ENCODE measurements at regions not wholly inside any gene's neighbourhood (a gene's known extent, or its start where the extent isn't known, plus 50 kb on each side); places are given as distances from the start of the nearest gene placed in this dataset.

DNA sequence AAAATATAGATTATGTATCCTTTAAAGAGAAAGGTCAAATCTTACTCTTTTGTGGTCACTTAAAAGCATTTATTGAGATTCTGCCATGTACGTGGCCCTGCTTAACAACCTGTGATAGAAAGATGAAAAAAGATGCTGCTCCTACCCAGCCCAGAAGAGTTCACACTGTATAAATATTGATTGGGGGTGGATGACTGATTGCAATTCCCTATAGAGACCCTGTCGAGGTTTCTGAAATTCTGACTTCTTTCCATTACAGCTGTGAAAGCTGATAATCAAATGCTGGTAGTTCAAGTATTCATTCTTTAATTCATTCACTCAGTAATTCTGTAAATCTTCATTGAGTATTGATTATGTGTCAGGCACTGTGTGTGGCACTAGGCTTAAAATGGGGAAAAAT is 114.1 kb upstream of the CHL1 start:
- FAIRE-seq: no peak

GRCh38 chr3:83096-83495 is 113.5 kb upstream of the CHL1 start:
- no peak for FAIRE-seq

GRCh38 chr3:85180-85579 is 111.4 kb upstream of the CHL1 start:
- FAIRE-seq: no peak

- FAIRE-seq: no peak
Observed at GRCh38 chr3:88267-88666, 108.3 kb upstream of the CHL1 start.

GRCh38 chr3:93746-94145 is 102.8 kb upstream of the CHL1 start:
- FAIRE-seq: no peak

GRCh38 chr3:96259-96658 is 100.3 kb upstream of the CHL1 start:
- no peak for FAIRE-seq

DNA sequence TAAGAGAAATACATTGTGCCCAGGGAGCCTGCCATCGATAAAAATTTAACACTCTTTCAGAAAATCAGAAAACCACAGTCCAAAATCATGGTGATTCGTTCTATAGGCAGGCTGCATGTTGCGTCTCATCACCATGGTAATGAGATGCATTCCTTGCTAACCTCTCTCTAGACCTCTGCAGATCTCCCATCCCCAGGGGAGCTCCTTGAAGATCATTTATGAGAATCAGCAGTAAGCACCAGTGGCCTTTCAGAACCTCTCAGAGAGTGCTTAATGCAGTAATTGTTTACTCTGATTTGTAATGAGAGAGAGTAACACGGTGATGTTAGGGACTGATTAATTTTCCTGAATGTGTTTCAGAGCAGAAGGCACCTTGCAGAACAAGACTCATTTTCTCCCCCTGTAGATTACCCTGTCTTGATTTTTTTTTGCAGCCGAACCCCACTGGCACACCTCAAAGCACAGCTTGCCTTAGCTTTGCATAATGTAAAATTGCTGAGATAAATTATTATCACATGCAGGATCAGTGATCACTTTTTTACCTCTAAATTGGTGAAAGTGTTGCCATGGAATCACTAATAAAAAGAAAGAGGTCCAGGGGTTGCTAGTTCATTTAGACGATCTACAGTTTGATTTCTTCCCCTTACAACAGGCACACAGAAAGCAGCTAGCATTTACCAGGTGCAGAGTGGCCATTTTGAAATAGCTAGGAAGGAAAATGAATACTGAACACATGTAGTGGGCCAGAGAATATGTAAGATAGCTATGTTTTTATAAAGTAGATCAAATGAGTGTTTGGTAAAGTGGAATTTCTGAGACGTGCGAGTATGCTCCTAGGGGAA is 98.9 kb upstream of the CHL1 start:
- FAIRE-seq: peak; percentile 74

- no peak for FAIRE-seq
Observed at GRCh38 chr3:98259-98654, 98.3 kb upstream of the CHL1 start.

DNA sequence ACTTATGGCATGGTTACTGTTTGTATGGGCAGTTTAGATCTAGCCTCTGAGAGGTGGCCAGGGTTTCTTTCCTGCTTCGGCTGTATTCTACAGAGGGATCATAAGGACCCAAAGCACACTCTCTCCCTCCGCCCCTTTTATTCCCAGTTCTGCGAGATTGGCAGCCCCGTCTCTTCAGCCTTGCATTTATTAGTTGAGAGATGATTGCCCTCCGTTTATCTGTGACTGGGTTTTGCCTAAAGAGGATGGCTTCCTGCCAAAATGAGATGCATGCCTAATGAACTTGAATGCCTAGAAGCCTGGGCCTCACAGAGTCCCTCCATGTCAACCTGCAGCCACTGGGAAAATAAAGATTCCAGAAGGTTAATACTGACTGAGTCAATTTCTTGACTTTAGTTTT is 97.1 kb upstream of the CHL1 start:
- FAIRE-seq: no peak

GRCh38 chr3:102484-102883 is 94.1 kb upstream of the CHL1 start:
- peak; percentile 36 for FAIRE-seq

DNA sequence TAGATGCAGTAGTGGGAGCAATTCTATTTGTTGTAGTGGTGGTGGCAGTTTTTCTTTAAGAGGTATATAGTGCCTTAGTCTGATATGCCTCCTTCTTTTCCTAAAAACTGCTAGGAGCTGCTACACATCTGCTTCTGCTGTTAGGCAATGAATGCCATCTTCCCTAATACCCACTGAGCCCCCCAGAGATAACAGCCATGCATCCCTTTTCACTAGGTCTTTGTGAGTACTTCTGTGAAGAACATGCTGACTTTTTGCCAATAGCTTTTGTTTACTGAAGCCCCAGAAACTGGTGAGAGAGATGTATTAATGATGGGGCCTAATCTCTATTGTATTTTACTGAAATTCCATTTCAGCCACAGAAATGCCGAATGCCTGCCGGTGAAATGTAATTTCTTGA is 92.6 kb upstream of the CHL1 start:
- no peak for FAIRE-seq

- no peak for FAIRE-seq
Observed at GRCh38 chr3:105585-105984, 91.0 kb upstream of the CHL1 start.

GRCh38 chr3:106619-107018 is 89.9 kb upstream of the CHL1 start:
- no peak for FAIRE-seq

DNA sequence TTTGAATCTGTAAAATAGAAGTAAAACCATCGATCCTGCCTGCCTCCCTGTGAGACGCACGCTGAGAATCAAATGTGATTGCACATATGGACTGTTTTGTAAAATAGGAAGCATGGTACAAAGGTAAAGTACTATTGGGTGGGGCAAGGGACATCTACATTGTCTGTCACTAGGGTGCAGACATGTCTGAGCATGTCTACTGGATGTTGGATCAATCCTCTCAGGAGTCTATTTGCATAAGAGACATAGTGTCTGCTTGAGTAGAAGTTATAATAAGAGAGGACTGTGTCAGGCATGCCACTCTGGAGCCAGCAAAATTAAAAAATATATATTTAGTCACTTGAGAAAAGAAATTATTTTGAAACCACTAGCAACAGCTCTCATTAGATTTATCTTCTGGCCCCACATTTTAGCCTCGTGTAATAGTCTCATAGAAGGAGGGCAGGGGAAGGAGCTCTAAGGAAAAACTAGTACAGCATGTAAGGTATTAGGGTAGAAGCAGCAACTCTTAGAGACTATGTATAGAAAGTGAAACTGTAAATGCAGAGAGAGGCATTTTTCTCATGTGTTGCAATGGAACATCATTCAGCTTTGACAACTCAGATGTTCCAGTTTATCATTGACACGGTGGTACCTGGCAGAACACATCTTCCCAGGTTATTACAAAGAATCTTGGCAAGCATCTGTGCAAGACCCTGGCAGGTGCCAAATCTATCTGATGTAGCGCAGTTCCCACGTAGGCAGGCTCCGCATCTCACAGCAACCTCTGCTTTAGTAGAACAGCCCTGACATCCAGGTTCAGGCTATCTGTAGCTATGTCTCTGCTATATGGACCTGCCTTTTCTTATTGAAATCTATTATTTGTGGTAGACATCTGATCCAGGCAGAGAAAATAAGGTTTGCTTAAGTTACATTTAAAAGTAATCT is 85.2 kb upstream of the CHL1 start:
- FAIRE-seq: no peak

DNA sequence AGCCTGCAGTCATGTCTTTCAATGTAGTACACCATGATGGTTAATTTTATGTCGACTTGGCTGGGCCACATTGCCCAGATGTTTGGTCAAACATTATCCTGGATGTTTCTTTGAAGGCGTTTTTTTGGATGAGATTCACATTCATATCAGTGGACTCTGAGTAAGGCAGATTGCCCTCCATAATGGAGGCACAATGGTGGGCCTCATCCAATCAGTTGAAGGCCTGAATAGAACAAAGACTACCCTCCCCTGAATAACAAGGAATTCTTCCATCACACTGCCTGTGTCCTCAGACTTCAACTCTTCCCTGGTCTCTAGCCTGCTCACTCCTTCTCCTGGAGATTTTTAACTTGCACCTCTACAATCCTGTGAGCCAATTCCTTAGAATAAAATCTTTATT is 83.8 kb upstream of the CHL1 start:
- no peak for FAIRE-seq

DNA sequence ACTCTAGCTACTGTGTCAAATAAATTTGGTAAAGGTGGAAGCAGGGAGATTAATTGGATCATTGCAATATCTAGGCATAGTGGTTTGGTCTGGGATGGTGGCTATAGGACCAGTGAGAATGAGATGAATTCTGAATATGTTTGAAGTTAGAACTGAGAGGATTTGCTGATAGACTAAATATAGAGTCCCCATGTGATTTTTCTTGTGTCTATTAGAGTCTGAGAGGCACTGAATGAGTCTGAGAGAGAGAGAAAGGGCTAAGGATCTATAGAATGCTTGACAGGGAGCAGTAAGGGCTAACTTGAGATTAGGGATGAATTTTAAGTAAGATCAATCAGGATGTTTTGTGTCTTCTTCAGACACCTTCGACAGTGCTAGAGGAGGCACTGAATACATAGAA is 77.9 kb upstream of the CHL1 start:
- no peak for FAIRE-seq

GRCh38 chr3:123341-123740 is 73.2 kb upstream of the CHL1 start:
- FAIRE-seq: no peak

DNA sequence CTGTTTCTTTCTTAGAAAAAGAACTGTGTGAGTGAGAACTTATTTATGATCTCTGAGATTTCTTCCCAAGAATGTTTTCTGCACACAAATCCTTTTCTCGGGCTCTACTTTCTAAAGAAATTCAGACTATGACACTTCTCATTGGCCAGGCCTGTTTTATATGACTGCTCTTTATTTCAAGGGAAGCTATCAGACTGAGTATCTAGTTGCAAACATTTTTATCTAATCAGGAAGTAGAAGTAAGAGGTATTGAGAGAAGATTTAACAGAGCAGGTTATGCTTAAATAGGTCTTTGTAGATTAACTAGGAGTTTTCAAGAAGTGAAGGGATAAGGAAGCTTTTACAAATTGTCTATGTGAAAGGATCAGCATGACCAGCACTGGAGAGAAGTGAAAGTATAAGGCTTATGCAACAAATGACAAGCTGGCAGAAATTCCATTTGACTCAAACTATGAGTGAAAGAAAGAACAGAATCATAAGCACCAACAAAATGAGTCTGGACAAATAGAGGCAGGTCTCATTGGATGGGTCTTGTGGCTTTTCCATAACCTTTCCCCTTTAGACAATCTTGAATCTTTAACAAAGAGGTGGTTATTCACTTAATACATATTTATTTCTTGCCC is 71.9 kb upstream of the CHL1 start:
- FAIRE-seq: no peak

- FAIRE-seq: no peak
Observed at GRCh38 chr3:128515-129172, 67.9 kb upstream of the CHL1 start.

- no peak for FAIRE-seq
Observed at GRCh38 chr3:131151-131888, 65.2 kb upstream of the CHL1 start.

- no peak for FAIRE-seq
Observed at GRCh38 chr3:132378-132777, 64.2 kb upstream of the CHL1 start.

GRCh38 chr3:132904-133303 is 63.7 kb upstream of the CHL1 start:
- FAIRE-seq: no peak

Data from islet of Langerhans (tissue), 1 donor.